HEK293 (cell line): ENCODE measurements at regions not wholly inside any gene's neighbourhood (a gene's known extent, or its start where the extent isn't known, plus 50 kb on each side); places are given as distances from the start of the nearest gene placed in this dataset.

ENCODE experiments used
- CTCF ChIA-PET: fragments of 350-600 bp; formaldehyde crosslinking; extraction: SDS; loops from one replicate; lab custom pipeline; 2021; ENCODE audit warnings: antibody characterized with exemption; lab: Yijun Ruan, JAX
- POLR2A ChIA-PET: fragments of 300-600 bp; formaldehyde crosslinking; extraction: SDS; loops from one replicate; lab custom pipeline; 2020; ENCODE audit warnings: antibody characterized with exemption, inconsistent platforms; lab: Yijun Ruan, JAX
- H3K27ac ChIP-seq: fragments of 200-500 bp; sonication (Bioruptor generic); 2 replicates; pipeline ENCODE4 v1.5.1; 2014; ENCODE audit warnings: low read depth, low read length, control low read depth, inconsistent platforms; ENCODE audit errors: extremely low read depth
- H3K36me3 ChIP-seq, 2 experiments: fragments of 200-500 bp in 1 of 2; sonication (Bioruptor generic) in 1 of 2; 1 replicate in 1 of 2; 2 replicates in 1 of 2; pipeline ENCODE4 v1.5.1; 2014 to 2017; ENCODE audit warnings: inconsistent platforms in 2 of 2, low read length in 2 of 2; ENCODE audit not compliant: control insufficient read depth in 2 of 2, insufficient read depth in 1 of 2
- H3K4me1 ChIP-seq: fragments of 200-500 bp; sonication (Bioruptor generic); 2 replicates; pipeline ENCODE4 v1.5.1; 2014; ENCODE audit warnings: mild to moderate bottlenecking, low read length, inconsistent platforms; ENCODE audit not compliant: control insufficient read depth, insufficient read depth
- H3K4me3 ChIP-seq: 2 replicates; pipeline ENCODE4 v1.5.1; 2011; ENCODE audit warnings: low read depth, mild to moderate bottlenecking, control low read depth, low read length, moderate library complexity
- H3K9me3 ChIP-seq: fragments of 200-500 bp; sonication (Bioruptor generic); 2 replicates; pipeline ENCODE4 v1.5.1; 2014; ENCODE audit warnings: low read depth, low read length, inconsistent platforms; ENCODE audit not compliant: control insufficient read depth, insufficient read depth
- BCL6B ChIP-seq: fragments of 450-650 bp; formaldehyde crosslinking; IDR thresholded peaks from 2 replicates; pipeline ENCODE4 v1.5.1; 2017; ENCODE audit warnings: missing biosample characterization, missing genetic modification characterization
- EGR2 ChIP-seq: fragments of 450-650 bp; formaldehyde crosslinking; IDR thresholded peaks from 2 replicates; pipeline ENCODE4 v1.5.1; 2016; ENCODE audit warnings: low read depth, missing biosample characterization, missing genetic modification characterization
- KLF7 ChIP-seq: fragments of 450-650 bp; formaldehyde crosslinking; IDR thresholded peaks from 2 replicates; pipeline ENCODE4 v1.5.1; 2016; ENCODE audit warnings: missing biosample characterization, missing genetic modification characterization, borderline replicate concordance
- SP3 ChIP-seq: fragments of 450-650 bp; formaldehyde crosslinking; IDR thresholded peaks from 2 replicates; pipeline ENCODE4 v1.5.1; 2016; ENCODE audit warnings: missing biosample characterization, missing genetic modification characterization
- TCF7L2 ChIP-seq: IDR thresholded peaks from 2 replicates; pipeline ENCODE4 v1.6.1; 2011; ENCODE audit warnings: low read depth, mild to moderate bottlenecking, inconsistent platforms, low read length, moderate library complexity, borderline replicate concordance
- TRIM28 ChIP-seq: IDR thresholded peaks from 2 replicates; pipeline ENCODE4 v1.6.1; 2011; ENCODE audit warnings: low read length, control low read depth, borderline replicate concordance
- ZBTB7A ChIP-seq: fragments of 450-650 bp; formaldehyde crosslinking; IDR thresholded peaks from 2 replicates; pipeline ENCODE4 v1.5.1; 2016; ENCODE audit warnings: low read depth, missing biosample characterization, missing genetic modification characterization
- ZFHX2 ChIP-seq: fragments of 450-650 bp; formaldehyde crosslinking; conservative IDR thresholded peaks from 2 replicates; pipeline ENCODE4 v1.5.1; 2016; ENCODE audit warnings: missing biosample characterization, missing genetic modification characterization
- ZNF174 ChIP-seq: fragments of 450-650 bp; formaldehyde crosslinking; IDR thresholded peaks from 2 replicates; pipeline ENCODE4 v1.5.0; 2017; ENCODE audit warnings: missing biosample characterization, mild to moderate bottlenecking, missing genetic modification characterization
- ZNF324 ChIP-seq: fragments of 450-650 bp; formaldehyde crosslinking; IDR thresholded peaks from 2 replicates; pipeline ENCODE4 v1.5.1; 2016; ENCODE audit warnings: missing biosample characterization, missing genetic modification characterization
- ZNF488 ChIP-seq: fragments of 450-650 bp; formaldehyde crosslinking; IDR thresholded peaks from 2 replicates; pipeline ENCODE4 v1.5.1; 2016; ENCODE audit warnings: missing biosample characterization, missing genetic modification characterization
- ZNF585B ChIP-seq: fragments of 450-650 bp; formaldehyde crosslinking; IDR thresholded peaks from 2 replicates; pipeline ENCODE4 v1.5.1; 2016; ENCODE audit warnings: missing biosample characterization, missing genetic modification characterization
- ZNF626 ChIP-seq: fragments of 450-650 bp; sonication (Bioruptor Pico); formaldehyde crosslinking; IDR thresholded peaks from 2 replicates; pipeline ENCODE4 v1.5.1; 2018; ENCODE audit warnings: missing biosample characterization, missing genetic modification characterization, inconsistent platforms
- ZNF670 ChIP-seq: fragments of 450-650 bp; formaldehyde crosslinking; IDR thresholded peaks from 2 replicates; pipeline ENCODE4 v1.5.1; 2016; ENCODE audit warnings: missing biosample characterization, missing genetic modification characterization, low read depth
- ZNF837 ChIP-seq: fragments of 450-650 bp; formaldehyde crosslinking; IDR thresholded peaks from 2 replicates; pipeline ENCODE4 v1.5.1; 2016; ENCODE audit warnings: missing biosample characterization, missing genetic modification characterization
- TF ChIP-seq, protein P1 (sequence below): fragments of 450-650 bp; formaldehyde crosslinking; IDR thresholded peaks from 2 replicates; pipeline ENCODE4 v1.5.1; 2016; ENCODE audit warnings: missing biosample characterization, missing genetic modification characterization
- TF ChIP-seq, protein P2 (sequence below): fragments of 450-650 bp; formaldehyde crosslinking; IDR thresholded peaks from 2 replicates; pipeline ENCODE4 v1.5.1; 2016; ENCODE audit warnings: missing biosample characterization, missing genetic modification characterization
- TF ChIP-seq, protein P3 (sequence below): fragments of 450-650 bp; formaldehyde crosslinking; conservative IDR thresholded peaks from 2 replicates; pipeline ENCODE4 v1.5.1; 2016; ENCODE audit warnings: low read depth, missing biosample characterization, missing genetic modification characterization
- TF ChIP-seq, protein P4 (sequence below): fragments of 450-650 bp; IDR thresholded peaks from 2 replicates; pipeline ENCODE4 v1.5.1; 2018; ENCODE audit warnings: missing biosample characterization, missing genetic modification characterization

DNA sequence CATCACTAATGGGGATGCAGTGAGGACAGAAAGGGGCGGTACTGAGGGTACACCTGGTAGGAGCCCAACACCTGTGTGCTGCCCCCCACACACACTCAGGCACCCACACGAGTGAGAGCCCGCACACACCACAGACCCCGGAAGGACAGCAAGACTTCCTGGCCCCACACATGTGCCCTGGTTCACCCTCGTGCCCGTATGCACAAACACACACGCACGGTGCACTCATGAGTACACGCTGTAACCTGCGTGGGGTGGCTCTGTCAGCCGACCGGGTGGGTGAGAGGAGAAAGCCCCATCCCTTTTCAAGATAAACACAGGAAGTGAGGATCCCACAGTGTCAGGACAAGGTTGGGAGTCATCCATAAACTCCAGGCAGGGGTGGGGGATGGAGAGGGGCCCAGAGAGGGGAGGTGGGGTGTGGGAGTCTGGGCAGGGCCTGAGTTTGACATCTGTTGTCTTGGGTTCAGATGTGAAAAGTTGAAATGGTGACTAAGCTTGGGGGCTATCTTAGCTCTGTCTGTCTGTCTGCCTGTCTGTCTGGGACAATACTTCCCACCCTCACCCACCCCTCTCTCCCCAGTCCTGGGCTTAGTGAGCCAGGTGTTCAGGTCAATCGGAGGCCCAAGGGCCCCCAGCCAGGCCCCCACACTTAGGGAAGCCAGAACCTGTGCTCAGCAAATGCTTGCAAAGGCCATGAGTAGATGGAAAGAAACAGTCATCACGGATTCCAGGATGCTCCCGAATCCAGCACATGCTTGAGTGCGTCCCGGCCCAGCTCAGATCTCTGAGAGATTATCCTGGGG is 119.8 kb upstream of the ZBTB40 start:
- Histone ChIP-seq H3K36me3 (no peaks in the 10 kb centered on the region), H3K9me3 (no peaks in the 10 kb centered on the region), H3K4me3 (no peak overlapping the region), H3K4me1 (no peaks in the 10 kb centered on the region), H3K27ac (no peak overlapping the region)
- CTCF ChIA-PET: no interaction called here
- TF ChIP-seq ZNF837 (no peak), ZNF626 (tag by site-specific recombination) (no peak), TRIM28 (no peak), SP3 (no peak), KLF7 (tag by site-specific recombination) (no peak), BCL6B (tag by site-specific recombination) (no peak), ZNF670 (tag by site-specific recombination) (no peak), ZNF585B (tag by site-specific recombination) (no peak), EGR2 (tag by site-specific recombination) (peak; percentile 39; the same call in 1 of the 2 replicates), ZFHX2 (tag by site-specific recombination) (peak; percentile 34; the same call in 1 of the 2 replicates)
- POLR2A ChIA-PET: no interaction called here

DNA sequence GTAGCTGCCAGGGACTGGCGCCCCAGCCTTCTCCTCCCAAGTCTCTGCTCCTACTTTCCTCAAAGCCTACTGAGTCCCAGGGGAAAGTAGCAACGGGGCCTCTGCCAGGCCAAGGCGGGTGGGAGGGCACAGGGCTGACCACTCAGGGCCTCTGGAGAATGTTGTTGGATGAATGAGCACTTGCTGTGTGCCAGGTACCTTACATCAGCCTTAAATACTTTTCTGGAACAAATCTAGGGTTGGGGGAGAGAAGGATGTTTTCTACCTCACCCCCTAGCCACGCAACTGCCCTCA is 119.3 kb upstream of the ZBTB40 start:
- ChIA-PET POLR2A (no interaction called here), CTCF (no interaction called here)
- H3K4me3 ChIP-seq: no peak overlapping the region
- no peak overlapping the region for H3K27ac ChIP-seq
- H3K9me3 ChIP-seq: no peaks in the 10 kb centered on the region
- no peaks in the 10 kb centered on the region for H3K36me3 ChIP-seq
- TF ChIP-seq ZNF324 (tag by site-specific recombination) (no peak), ZBTB7A (tag by site-specific recombination) (no peak), ZNF174 (no peak), ZNF488 (tag by site-specific recombination) (no peak), TCF7L2 (no peak), ZNF626 (tag by site-specific recombination) (no peak)
- TF ChIP-seq, protein P1, sequence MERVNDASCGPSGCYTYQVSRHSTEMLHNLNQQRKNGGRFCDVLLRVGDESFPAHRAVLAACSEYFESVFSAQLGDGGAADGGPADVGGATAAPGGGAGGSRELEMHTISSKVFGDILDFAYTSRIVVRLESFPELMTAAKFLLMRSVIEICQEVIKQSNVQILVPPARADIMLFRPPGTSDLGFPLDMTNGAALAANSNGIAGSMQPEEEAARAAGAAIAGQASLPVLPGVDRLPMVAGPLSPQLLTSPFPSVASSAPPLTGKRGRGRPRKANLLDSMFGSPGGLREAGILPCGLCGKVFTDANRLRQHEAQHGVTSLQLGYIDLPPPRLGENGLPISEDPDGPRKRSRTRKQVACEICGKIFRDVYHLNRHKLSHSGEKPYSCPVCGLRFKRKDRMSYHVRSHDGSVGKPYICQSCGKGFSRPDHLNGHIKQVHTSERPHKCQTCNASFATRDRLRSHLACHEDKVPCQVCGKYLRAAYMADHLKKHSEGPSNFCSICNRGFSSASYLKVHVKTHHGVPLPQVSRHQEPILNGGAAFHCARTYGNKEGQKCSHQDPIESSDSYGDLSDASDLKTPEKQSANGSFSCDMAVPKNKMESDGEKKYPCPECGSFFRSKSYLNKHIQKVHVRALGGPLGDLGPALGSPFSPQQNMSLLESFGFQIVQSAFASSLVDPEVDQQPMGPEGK (tag by site-specific recombination): no peak
- TF ChIP-seq, protein P2, sequence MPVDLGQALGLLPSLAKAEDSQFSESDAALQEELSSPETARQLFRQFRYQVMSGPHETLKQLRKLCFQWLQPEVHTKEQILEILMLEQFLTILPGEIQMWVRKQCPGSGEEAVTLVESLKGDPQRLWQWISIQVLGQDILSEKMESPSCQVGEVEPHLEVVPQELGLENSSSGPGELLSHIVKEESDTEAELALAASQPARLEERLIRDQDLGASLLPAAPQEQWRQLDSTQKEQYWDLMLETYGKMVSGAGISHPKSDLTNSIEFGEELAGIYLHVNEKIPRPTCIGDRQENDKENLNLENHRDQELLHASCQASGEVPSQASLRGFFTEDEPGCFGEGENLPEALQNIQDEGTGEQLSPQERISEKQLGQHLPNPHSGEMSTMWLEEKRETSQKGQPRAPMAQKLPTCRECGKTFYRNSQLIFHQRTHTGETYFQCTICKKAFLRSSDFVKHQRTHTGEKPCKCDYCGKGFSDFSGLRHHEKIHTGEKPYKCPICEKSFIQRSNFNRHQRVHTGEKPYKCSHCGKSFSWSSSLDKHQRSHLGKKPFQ (tag by site-specific recombination): no peak
- TF ChIP-seq, protein P3, sequence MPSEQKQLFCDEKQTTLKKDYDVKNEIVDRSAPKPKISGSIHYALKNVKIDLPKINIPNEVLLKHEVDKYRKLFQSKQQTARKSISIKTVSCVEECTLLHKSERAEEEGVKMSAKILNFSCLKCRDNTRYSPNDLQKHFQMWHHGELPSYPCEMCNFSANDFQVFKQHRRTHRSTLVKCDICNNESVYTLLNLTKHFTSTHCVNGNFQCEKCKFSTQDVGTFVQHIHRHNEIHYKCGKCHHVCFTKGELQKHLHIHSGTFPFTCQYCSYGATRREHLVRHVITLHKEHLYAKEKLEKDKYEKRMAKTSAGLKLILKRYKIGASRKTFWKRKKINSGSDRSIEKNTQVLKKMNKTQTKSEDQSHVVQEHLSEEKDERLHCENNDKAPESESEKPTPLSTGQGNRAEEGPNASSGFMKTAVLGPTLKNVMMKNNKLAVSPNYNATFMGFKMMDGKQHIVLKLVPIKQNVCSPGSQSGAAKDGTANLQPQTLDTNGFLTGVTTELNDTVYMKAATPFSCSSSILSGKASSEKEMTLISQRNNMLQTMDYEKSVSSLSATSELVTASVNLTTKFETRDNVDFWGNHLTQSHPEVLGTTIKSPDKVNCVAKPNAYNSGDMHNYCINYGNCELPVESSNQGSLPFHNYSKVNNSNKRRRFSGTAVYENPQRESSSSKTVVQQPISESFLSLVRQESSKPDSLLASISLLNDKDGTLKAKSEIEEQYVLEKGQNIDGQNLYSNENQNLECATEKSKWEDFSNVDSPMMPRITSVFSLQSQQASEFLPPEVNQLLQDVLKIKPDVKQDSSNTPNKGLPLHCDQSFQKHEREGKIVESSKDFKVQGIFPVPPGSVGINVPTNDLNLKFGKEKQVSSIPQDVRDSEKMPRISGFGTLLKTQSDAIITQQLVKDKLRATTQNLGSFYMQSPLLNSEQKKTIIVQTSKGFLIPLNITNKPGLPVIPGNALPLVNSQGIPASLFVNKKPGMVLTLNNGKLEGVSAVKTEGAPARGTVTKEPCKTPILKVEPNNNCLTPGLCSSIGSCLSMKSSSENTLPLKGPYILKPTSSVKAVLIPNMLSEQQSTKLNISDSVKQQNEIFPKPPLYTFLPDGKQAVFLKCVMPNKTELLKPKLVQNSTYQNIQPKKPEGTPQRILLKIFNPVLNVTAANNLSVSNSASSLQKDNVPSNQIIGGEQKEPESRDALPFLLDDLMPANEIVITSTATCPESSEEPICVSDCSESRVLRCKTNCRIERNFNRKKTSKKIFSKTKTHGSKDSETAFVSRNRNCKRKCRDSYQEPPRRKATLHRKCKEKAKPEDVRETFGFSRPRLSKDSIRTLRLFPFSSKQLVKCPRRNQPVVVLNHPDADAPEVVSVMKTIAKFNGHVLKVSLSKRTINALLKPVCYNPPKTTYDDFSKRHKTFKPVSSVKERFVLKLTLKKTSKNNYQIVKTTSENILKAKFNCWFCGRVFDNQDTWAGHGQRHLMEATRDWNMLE: no peak
- TF ChIP-seq, protein P4, sequence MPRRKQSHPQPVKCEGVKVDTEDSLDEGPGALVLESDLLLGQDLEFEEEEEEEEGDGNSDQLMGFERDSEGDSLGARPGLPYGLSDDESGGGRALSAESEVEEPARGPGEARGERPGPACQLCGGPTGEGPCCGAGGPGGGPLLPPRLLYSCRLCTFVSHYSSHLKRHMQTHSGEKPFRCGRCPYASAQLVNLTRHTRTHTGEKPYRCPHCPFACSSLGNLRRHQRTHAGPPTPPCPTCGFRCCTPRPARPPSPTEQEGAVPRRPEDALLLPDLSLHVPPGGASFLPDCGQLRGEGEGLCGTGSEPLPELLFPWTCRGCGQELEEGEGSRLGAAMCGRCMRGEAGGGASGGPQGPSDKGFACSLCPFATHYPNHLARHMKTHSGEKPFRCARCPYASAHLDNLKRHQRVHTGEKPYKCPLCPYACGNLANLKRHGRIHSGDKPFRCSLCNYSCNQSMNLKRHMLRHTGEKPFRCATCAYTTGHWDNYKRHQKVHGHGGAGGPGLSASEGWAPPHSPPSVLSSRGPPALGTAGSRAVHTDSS (tag by site-specific recombination): no peak
- H3K4me1 ChIP-seq: no peaks in the 10 kb centered on the region
